SH-SY5Y (cell line): ENCODE measurements at regions not wholly inside any gene's neighbourhood (a gene's known extent, or its start where the extent isn't known, plus 50 kb on each side); places are given as distances from the start of the nearest gene placed in this dataset.

Source experiments
- GATA2 ChIP-seq: IDR thresholded peaks from 2 replicates; pipeline ENCODE4 v1.6.1; 2011; ENCODE audit warnings: mild to moderate bottlenecking, low read depth, low read length
- GATA3 ChIP-seq: IDR thresholded peaks from 2 replicates; pipeline ENCODE4 v1.6.1; 2011; ENCODE audit warnings: low read depth, mild to moderate bottlenecking, low read length, moderate library complexity

DNA sequence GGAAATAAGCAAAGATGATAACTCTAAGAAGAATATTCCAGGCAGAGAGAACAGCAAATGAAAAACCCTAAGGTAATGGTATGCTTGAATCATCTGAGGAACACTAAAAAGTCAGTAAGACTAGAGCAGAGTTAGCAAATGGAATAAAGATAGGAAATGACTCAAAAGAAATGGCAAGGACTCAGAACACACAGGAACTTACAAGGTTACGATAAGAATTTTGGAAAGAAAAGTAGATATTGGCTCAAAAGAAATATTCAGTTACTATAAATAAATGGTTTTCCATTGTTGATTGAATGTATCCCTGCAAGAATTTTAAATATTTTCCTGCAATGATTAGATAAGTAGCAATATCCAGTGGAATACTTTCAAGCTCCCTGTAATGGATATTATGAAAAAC is 705.8 kb downstream of the C12orf50 start:
- TF ChIP-seq GATA2 (no peak), GATA3 (no peak)
